ENCODE measurements at regions not wholly inside any gene's neighbourhood (a gene's known extent, or its start where the extent isn't known, plus 50 kb on each side); places are given as distances from the start of the nearest gene placed in this dataset.
A peak's percentile ranks its signal among the peaks of the same experiment; 100 is the strongest.
"Not testable (repeated sequence)": the region's sequence is repeated elsewhere in the genome, so short reads cannot be mapped to it uniquely, and the experiment has no call there.

DNA sequence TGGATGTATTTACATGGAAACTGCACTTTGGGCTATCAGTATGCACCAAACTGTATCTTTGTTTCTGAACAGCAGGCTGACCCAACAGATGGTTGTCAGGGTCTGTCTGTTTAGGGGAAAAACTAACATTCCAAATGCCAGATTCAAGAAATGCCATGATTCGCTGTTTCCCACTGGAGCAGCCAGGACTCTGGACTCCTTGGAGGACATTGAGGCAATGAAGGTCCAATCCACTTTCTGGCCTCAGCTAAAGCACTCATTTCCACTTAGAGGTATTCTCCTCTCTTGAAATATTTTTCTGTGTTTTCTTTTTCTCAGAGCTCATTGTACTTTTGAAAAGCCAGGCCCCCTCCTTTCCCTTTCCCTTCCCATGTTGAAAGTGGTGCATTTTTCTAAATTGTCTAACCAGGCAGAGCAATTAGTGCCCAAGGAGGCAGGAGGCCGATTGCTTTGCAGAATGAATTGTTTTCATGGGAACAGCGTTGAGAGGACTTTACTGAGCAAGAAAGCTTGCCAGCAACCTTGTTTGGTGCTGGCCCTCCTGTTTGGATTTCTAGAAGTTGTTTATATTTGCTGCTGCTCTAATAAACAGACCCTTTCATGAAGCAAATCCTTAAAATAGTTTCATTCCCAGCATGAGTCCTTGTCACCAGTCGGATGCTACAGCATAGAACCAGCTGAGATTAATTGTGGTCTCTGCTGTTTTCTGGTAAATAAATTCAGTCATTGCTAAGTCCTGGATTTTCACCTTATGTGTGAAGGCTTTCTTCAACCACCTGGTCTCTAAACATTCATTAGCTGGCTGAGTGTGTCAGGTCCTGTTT, 132.8 kb upstream of the TAF11L2 start:
- Histone ChIP-seq H3K9ac (ENCODE audit: low read length) (no peak overlapping the region), H3K4me1 (ENCODE audit: control insufficient read depth, insufficient read depth, low read length) (peaks cover 8% of the 10 kb centered on the region; the same call in 1 of the 2 replicates), H3K36me3 (ENCODE audit: control insufficient read depth, insufficient read depth, low read length) (no peaks in the 10 kb centered on the region), H3K9me3 (ENCODE audit: control insufficient read depth, insufficient read depth, low read depth, low read length) (no peaks in the 10 kb centered on the region), H3K4me3 (ENCODE audit: low read depth, low read length) (no peak overlapping the region), H3K27ac (ENCODE audit: low read depth, low read length) (no peak overlapping the region), H3K27me3 (ENCODE audit: control insufficient read depth, insufficient read depth, low read length) (no peaks in the 10 kb centered on the region)

DNA sequence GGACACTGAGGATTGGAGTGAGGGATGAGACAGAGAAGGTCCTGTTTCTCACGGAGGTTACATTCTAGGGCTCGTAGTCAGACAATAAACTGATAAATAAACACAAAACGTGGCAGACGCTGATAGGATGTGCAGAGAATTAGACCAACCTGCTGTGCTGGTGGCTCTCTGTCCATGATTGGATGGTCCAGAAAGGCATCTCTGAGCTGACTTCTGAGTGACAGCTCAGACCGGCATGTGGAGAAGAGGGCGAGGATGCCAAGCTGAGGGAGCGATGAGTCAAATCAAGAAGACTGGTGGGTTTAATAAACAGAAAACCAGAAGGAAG, 132.3 kb upstream of the TAF11L2 start:
- H3K4me3 ChIP-seq (ENCODE audit: low read depth, low read length) = no peak overlapping the region
- H3K9me3 ChIP-seq (ENCODE audit: control insufficient read depth, insufficient read depth, low read depth, low read length) = no peaks in the 10 kb centered on the region
- no peaks in the 10 kb centered on the region for H3K27me3 ChIP-seq (ENCODE audit: control insufficient read depth, insufficient read depth, low read length)
- H3K4me1 ChIP-seq (ENCODE audit: control insufficient read depth, insufficient read depth, low read length) = peaks cover 8% of the 10 kb centered on the region; the same call in 1 of the 2 replicates
- no peak overlapping the region for H3K9ac ChIP-seq (ENCODE audit: low read length)
- H3K27ac ChIP-seq (ENCODE audit: low read depth, low read length) = no peak overlapping the region
- H3K36me3 ChIP-seq (ENCODE audit: control insufficient read depth, insufficient read depth, low read length) = no peaks in the 10 kb centered on the region

DNA sequence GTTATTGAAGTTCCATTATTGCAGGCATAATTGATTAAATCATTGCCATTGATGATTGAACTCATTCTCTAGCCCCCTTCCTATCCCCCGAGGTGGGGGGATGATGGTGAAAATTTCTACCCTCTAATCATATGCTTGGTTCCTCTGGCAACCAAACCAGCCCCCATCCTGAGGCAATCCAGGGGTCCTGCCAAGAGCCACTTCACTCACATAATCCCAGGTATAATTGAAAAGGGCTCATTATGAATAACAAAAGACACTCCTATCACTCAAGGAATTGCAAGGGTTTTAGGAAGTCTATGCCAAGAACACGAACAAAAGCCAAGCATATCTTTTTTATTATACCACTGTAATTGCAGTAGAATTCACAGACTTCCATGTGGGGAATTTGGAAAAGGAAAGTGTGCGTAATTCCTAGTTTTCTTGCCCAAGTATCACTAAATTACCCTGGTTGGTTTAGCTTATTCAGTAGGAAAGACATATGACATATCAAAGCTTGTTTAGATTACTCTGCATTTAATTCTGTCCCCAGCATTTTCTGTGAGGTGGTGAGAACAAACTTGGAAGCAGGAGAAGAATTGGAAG, 130.7 kb upstream of the TAF11L2 start:
- Histone ChIP-seq H3K4me3 (ENCODE audit: low read depth, low read length) (no peak overlapping the region), H3K9ac (ENCODE audit: low read length) (no peak overlapping the region), H3K36me3 (ENCODE audit: control insufficient read depth, insufficient read depth, low read length) (no peaks in the 10 kb centered on the region), H3K4me1 (ENCODE audit: control insufficient read depth, insufficient read depth, low read length) (peaks cover 8% of the 10 kb centered on the region; the same call in 1 of the 2 replicates), H3K27me3 (ENCODE audit: control insufficient read depth, insufficient read depth, low read length) (no peaks in the 10 kb centered on the region), H3K9me3 (ENCODE audit: control insufficient read depth, insufficient read depth, low read depth, low read length) (no peaks in the 10 kb centered on the region), H3K27ac (ENCODE audit: low read depth, low read length) (no peak overlapping the region)

DNA sequence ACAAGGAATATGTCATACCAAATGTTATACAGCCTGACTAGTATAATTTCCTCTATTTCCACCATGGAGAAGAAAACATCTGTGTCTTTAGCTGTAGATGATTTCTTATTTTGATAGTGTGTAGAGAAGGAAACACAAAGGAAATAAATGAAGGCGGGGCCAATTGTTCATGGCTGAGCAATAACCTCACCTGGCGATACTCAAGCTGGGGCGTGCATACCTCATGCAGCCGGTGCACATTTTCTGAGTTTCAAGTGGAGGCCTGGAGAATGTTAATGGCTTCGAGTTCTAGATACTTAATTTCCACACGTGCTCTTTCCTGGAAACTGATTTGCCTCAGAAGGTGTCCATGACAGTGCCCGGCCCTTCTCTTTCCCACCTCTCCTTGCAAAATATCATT, 127.4 kb upstream of the TAF11L2 start:
- Histone ChIP-seq H3K4me1 (ENCODE audit: control insufficient read depth, insufficient read depth, low read length) (peaks cover 27% of the 10 kb centered on the region), H3K9ac (ENCODE audit: low read length) (no peak overlapping the region), H3K27me3 (ENCODE audit: control insufficient read depth, insufficient read depth, low read length) (no peaks in the 10 kb centered on the region), H3K36me3 (ENCODE audit: control insufficient read depth, insufficient read depth, low read length) (no peaks in the 10 kb centered on the region), H3K9me3 (ENCODE audit: control insufficient read depth, insufficient read depth, low read depth, low read length) (no peaks in the 10 kb centered on the region), H3K4me3 (ENCODE audit: low read depth, low read length) (no peak overlapping the region), H3K27ac (ENCODE audit: low read depth, low read length) (no peak overlapping the region)

DNA sequence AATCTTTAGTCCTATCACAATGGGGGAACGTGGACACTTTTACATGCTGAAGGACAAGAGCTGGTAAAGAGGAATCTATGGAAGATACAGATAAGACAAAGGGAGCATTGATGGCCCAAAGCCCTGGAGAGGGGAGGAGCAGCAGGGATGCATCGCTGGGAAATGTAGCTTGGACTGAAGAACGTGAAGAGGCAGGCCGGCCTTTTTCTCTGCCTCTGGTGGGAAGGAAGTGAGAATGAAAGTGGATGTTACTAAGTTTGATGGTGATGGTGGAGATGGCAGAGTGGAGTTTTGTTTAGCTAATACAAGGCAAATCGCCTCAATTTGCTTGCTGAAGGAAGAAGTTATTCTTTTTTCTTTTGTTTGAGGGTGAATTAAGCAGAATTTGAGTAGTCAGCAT, 124.6 kb upstream of the TAF11L2 start:
- no peaks in the 10 kb centered on the region for H3K9me3 ChIP-seq (ENCODE audit: control insufficient read depth, insufficient read depth, low read depth, low read length)
- H3K9ac ChIP-seq (ENCODE audit: low read length) = no peak overlapping the region
- no peak overlapping the region for H3K4me3 ChIP-seq (ENCODE audit: low read depth, low read length)
- no peak overlapping the region for H3K27ac ChIP-seq (ENCODE audit: low read depth, low read length)
- H3K4me1 ChIP-seq (ENCODE audit: control insufficient read depth, insufficient read depth, low read length) = peaks cover 19% of the 10 kb centered on the region
- H3K27me3 ChIP-seq (ENCODE audit: control insufficient read depth, insufficient read depth, low read length) = no peaks in the 10 kb centered on the region
- no peaks in the 10 kb centered on the region for H3K36me3 ChIP-seq (ENCODE audit: control insufficient read depth, insufficient read depth, low read length)

DNA sequence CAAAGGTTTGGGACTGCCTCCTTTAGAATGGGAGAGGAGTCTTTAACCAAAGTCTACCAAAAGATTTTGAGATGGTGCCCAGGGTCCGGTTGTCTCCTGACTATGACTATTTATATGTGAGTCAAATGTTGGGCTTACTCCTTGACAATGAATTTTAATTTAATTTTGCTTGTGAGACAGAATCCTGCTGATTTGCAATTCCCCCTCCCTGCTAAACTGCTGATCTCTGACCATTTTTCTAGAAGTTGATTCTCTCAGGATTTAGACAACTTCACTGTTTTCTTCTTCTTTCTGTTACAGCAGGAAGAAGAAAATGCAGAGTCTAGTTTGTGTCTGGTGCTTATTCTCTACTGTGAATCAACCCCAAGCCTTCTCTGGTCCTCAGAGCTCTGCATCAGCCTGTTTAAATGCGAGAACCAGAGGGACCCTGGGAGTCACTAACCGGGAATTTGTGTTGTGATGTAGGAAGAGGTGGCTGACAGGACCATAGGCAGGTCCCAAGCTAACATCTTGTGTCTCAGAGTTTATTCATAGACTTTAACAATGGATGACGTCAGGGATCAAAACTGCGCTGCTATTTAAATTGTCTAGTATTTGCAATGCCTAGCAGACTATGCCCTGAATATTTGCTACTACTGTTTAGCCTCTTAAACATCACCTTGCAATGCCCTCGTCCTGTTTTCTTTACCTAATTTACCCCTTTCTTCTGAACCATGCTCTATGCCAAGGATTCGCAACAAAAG, 124.0 kb upstream of the TAF11L2 start:
- Histone ChIP-seq H3K27ac (ENCODE audit: low read depth, low read length) (no peak overlapping the region), H3K9me3 (ENCODE audit: control insufficient read depth, insufficient read depth, low read depth, low read length) (no peaks in the 10 kb centered on the region), H3K4me1 (ENCODE audit: control insufficient read depth, insufficient read depth, low read length) (peaks cover 19% of the 10 kb centered on the region), H3K9ac (ENCODE audit: low read length) (no peak overlapping the region), H3K36me3 (ENCODE audit: control insufficient read depth, insufficient read depth, low read length) (no peaks in the 10 kb centered on the region), H3K4me3 (ENCODE audit: low read depth, low read length) (no peak overlapping the region), H3K27me3 (ENCODE audit: control insufficient read depth, insufficient read depth, low read length) (no peaks in the 10 kb centered on the region)

DNA sequence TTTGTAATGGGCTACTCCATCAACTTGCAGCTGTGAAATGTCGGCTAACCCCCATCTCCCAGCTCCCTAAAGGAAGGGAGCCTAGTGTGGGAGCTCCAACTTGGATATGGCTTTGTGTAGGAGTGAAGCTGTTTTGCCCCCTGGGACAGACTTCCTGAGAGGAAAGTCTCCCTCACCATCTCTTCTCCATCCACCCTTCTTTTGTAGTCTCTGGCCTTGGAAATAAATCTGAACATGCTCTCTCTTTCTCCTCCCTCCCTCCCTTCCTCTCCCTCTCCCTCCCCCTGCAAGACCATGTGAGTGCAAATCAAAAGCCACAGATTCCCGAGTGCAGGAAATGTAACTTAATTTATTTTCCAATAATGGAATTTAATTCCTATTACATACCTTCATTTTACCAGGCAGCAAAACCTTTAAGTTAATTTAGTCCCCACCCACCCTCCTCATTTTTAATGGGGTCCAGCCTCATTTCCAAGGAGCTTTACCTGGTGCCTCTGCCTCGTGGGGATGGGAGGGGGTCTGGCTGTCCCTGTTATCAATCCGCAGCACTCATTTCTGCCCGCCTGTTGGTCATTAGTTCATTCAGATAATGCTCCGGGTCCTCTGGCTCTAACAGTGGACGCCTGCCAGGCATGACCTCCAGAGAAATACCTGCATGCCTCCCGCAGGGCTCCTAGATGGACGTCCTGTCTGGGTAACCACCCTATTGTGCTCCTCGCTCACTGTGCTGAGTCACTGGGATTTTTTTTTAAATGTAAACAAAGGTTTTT, 122.9 kb upstream of the TAF11L2 start:
- H3K4me3 ChIP-seq (ENCODE audit: low read depth, low read length) = no peak overlapping the region
- no peaks in the 10 kb centered on the region for H3K36me3 ChIP-seq (ENCODE audit: control insufficient read depth, insufficient read depth, low read length)
- no peak overlapping the region for H3K27ac ChIP-seq (ENCODE audit: low read depth, low read length)
- no peaks in the 10 kb centered on the region for H3K27me3 ChIP-seq (ENCODE audit: control insufficient read depth, insufficient read depth, low read length)
- no peaks in the 10 kb centered on the region for H3K9me3 ChIP-seq (ENCODE audit: control insufficient read depth, insufficient read depth, low read depth, low read length)
- H3K4me1 ChIP-seq (ENCODE audit: control insufficient read depth, insufficient read depth, low read length) = peaks cover 19% of the 10 kb centered on the region
- H3K9ac ChIP-seq (ENCODE audit: low read length) = peak overlapping the region; percentile 14

DNA sequence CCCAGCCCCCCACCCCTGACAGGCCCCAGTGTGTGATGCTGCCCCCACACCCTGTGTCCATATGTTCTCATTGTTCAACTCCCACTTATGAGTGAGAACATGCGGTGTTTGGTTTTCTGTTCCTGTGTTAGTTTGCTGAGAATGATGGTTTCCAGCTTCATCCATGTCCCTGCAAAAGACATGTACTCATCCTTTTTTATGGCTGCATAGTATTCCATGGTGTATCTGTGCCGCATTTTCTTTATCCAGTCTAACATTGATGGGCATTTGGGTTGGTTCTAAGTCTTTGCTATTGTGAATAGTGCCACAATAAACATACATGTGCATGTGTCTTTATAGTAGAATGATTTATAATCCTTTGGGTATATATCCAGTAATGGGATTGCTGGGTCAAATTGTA, 122.1 kb upstream of the TAF11L2 start:
- not testable (repeated sequence) for H3K9me3 ChIP-seq (ENCODE audit: control insufficient read depth, insufficient read depth, low read depth, low read length)

DNA sequence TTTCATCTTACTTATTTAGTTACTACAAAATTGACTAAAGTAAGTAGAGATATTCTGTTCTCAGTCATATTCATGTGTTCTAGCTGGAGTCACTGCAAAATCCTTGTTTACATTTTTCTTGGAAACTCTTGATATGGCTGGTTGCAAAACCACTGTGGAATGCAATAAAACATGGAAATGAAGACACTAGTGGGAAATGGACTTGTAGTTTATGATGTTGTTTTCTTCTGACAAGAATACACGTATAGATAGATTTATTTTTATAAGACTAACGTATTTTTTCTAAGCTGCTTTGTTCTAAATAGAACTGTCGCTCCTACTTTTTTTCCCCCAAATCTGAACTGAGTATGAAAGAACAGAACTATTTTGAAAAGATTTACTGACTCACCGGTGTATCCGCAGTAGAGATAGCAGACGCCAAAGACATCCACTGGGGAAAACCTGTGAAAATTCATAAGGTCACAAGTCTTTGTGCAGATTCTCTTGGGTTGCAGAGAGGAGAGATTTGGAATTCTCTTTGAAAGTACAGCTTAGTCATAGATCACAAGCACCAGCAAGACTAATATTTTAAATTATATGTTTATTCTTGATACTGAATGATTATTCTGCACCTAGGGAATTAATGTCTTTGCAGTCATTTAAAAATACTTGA, 119.6 kb upstream of the TAF11L2 start:
- Histone ChIP-seq H3K9me3 (ENCODE audit: control insufficient read depth, insufficient read depth, low read depth, low read length) (no peaks in the 10 kb centered on the region), H3K36me3 (ENCODE audit: control insufficient read depth, insufficient read depth, low read length) (no peaks in the 10 kb centered on the region), H3K4me3 (ENCODE audit: low read depth, low read length) (no peak overlapping the region), H3K4me1 (ENCODE audit: control insufficient read depth, insufficient read depth, low read length) (peaks cover 23% of the 10 kb centered on the region), H3K27ac (ENCODE audit: low read depth, low read length) (no peak overlapping the region), H3K27me3 (ENCODE audit: control insufficient read depth, insufficient read depth, low read length) (no peaks in the 10 kb centered on the region), H3K9ac (ENCODE audit: low read length) (no peak overlapping the region)

More for the DNA sequence above, 122.1 kb upstream of the TAF11L2 start:
- H3K27me3 ChIP-seq (ENCODE audit: control insufficient read depth, insufficient read depth, low read length); H3K9ac ChIP-seq (ENCODE audit: low read length); H3K36me3 ChIP-seq (ENCODE audit: control insufficient read depth, insufficient read depth, low read length); H3K27ac ChIP-seq (ENCODE audit: low read depth, low read length); H3K4me3 ChIP-seq (ENCODE audit: low read depth, low read length): not testable (repeated sequence)
- peaks cover 23% of the 10 kb centered on the region for H3K4me1 ChIP-seq (ENCODE audit: control insufficient read depth, insufficient read depth, low read length)

DNA sequence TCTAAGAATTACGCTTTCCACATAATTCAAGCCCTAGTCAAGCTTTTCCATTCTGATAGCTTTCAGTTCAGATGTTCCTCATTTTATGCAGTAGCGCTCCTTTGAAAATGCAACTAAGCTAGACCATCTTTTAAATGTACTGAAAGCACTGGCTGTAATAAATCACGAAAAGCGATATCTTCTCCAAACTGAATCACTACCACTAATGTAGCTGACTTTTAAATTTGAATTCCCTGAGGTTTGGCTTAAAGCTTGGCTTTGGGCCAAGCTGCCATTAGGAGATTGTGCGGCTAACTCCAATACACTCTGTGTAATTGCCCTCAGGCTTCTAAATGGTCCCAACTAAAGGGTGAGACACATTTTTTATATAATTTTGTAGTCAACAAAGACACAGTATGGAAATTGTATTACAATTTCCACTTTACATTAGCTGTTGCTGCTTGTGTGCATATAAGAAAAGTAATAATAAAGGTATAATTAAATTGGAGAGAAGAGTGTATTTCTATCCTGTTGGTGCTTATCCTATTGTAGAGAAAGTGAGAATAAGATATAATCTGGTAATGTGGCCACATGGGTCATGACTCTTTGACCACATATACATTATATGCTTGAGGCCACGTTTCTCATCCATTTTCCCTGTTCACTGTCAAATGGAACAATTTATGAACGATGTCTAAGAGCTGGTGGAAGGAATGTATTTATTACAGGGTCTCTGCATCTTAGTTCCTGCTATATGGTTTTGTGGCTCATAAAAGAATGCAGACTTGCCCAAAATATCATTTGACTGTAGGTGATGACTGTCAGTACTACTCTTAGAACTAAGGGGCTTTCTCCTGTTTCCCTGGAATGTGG, 118.7 kb upstream of the TAF11L2 start:
- Histone ChIP-seq H3K9me3 (ENCODE audit: control insufficient read depth, insufficient read depth, low read depth, low read length) (no peaks in the 10 kb centered on the region), H3K4me3 (ENCODE audit: low read depth, low read length) (no peak overlapping the region), H3K27ac (ENCODE audit: low read depth, low read length) (no peak overlapping the region), H3K4me1 (ENCODE audit: control insufficient read depth, insufficient read depth, low read length) (peaks cover 14% of the 10 kb centered on the region), H3K9ac (ENCODE audit: low read length) (no peak overlapping the region), H3K27me3 (ENCODE audit: control insufficient read depth, insufficient read depth, low read length) (no peaks in the 10 kb centered on the region), H3K36me3 (ENCODE audit: control insufficient read depth, insufficient read depth, low read length) (no peaks in the 10 kb centered on the region)

All from HUES6 (cell line).